Astrocyte (in vitro differentiated cells and primary cell): ENCODE measurements at regions not wholly inside any gene's neighbourhood (a gene's known extent, or its start where the extent isn't known, plus 50 kb on each side); places are given as distances from the start of the nearest gene placed in this dataset.

Experiments used
- CTCF ChIP-seq: IDR thresholded peaks from 2 replicates; pipeline ENCODE4 v1.5.1; 2011; ENCODE audit warnings: low read depth, mild to moderate bottlenecking, inconsistent platforms, low read length, moderate library complexity; ENCODE audit not compliant: insufficient read depth
- EZH2 ChIP-seq: IDR thresholded peaks from 2 replicates; pipeline ENCODE4 v1.6.1; 2012; ENCODE audit warnings: mild to moderate bottlenecking, low read length, inconsistent platforms; ENCODE audit not compliant: insufficient read depth

- no peak for TF ChIP-seq CTCF
- no peak for TF ChIP-seq EZH2
Measured at GRCh38 chr3:28951772-28952556, 328.9 kb upstream of the RBMS3 start.
